GOT3 (cell line): ENCODE measurements at regions not wholly inside any gene's neighbourhood (a gene's known extent, or its start where the extent isn't known, plus 50 kb on each side); places are given as distances from the start of the nearest gene placed in this dataset.

Experiments used
- DNase-seq: peaks from one replicate; lab custom pipeline; 2025; ENCODE audit warnings: mixed read lengths; lab: John Stamatoyannopoulos, UW

DNA sequence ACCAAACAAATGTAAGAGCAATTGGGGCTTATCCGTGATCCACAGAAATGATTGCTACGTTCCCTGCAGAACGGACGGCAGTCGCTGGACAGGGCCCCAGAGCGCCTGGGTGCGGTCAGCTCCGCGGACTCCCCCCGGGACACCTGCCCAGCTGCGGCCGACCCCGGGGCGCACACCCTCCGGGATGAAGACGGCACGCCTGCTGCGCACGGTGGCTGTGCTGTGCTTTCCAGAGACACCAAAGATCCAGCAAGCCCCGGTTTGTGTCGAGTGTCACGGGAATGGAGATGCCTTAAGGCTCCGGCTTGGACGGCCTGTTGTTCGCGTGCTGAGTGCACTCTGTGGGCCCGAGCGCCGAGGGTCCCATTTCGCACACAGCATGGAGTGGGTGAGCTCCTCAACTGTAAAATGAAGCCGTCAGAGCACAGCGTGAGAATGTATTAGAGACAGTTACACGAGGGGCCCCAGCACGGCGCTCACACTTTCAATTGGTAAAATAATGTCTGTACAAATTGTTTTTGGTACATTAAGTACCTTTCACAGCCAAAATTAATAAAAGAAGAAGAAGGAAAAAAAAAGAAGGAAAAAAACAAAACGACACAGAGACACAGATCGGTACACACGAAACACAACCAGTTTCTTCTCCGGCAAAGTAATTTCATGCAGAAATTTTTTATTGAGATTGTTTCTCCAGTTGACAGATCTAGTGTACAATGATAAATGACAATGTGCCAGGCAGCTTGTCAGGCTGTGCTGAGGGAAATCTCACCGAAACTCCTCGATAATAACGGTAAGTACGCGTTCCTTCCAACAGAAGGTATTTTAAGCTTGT, 615.8 kb upstream of the SALL3 start:
- DNase-seq: no peak

DNA sequence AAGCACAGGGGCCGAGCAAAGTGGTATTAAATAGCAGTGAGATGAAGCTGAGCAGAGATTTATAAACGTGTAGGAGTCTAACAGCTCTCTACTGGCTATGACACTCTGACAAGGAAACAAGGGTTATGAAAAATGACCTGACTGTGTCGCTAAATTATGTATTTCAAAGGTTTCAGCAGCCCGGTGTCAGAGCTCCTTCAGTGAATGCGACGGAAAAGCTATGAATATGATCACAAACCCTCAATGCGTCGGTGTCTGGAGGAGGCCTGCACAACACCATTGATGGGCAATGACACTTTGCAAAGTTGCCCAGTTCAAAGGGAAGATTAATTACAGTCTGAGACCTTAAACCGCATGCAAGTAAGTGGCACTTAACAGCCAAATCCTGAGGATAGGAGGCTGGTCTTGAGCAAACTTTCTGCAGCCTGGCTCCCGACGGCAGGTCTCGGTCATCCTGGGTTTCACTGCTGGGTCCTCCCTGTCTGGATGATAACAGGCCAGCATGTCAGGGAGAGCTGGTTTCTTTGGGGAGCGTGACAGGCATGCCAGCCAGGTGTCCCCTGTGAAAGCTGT, 615.1 kb upstream of the SALL3 start:
- DNase-seq: no peak

DNA sequence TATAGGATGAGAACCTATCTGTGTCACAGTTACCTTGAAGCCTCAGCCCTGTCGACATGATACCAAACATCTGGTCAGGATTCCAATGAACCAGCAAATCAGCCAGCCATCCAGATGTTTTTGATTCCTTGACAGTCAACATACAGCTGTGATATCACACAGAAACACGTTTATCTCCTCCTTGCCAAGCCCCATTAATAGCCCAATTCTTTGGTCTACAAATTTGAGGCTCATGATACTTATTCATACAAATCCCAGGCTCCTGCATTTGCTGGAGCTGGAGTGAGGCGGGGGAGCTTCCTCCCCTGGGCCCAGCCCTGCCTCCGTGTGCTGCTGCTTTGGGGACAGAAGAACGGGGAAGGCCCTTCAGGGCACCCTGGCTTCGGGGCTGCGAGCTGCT, 611.6 kb upstream of the SALL3 start:
- DNase-seq: no peak

GRCh38 chr18:78368726-78369125, 610.9 kb upstream of the SALL3 start:
- no peak for DNase-seq

- DNase-seq: no peak
These were observed 603.6 kb upstream of the SALL3 start for GRCh38 chr18:78376046-78376445.

DNA sequence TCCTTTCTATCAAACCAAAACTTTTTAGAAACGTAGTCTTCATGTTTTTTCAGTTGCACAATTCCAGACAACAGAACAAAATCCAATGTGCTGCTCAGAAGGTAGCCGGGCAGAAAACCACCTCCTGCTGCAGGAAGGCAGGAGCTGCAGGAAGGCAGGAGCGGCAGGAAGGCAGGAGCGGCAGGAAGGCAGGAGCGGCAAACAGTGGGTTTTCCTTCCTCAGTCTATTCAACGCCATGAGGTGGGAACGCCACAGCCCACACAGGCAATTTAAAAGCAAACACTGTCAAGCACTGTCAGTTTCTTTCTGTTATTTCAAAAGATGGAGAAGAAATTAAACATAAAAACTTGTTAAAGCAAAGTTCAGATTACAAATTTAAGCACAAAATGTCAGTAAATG, 601.2 kb upstream of the SALL3 start:
- DNase-seq: no peak

GRCh38 chr18:78378983-78379382, 600.6 kb upstream of the SALL3 start:
- DNase-seq: no peak

DNA sequence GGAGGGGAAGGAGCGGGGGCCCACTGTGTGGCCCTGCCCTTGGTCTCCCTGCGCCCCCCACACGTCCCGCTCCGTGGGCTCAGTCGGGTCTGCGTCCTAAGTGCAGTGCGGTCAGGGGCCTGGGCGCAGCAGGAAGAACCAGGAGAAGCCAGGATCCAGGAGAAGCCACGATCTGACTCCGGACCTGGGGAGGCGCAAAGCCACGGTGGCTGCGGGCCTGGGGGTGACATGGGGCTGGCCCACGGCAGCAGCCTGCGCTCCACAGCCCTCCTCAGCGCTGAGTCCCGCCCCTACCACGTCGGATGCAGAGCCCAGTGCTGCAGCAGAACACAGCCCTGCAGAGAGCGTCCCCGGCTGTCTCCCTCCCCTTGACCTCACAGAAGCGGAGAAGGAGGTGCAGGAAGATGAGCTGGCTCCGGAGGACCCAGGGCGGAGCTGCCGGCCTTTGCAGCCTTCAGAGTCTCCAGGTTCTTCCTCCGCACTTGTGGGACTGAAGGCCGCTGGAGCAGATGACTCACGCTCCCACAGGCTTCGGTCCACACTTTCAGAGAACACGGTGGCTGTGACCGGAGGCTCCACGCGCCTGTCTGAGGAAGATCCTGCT, 589.2 kb upstream of the SALL3 start:
- DNase-seq: no peak

GRCh38 chr18:78390952-78391348, 588.7 kb upstream of the SALL3 start:
- no peak for DNase-seq

DNA sequence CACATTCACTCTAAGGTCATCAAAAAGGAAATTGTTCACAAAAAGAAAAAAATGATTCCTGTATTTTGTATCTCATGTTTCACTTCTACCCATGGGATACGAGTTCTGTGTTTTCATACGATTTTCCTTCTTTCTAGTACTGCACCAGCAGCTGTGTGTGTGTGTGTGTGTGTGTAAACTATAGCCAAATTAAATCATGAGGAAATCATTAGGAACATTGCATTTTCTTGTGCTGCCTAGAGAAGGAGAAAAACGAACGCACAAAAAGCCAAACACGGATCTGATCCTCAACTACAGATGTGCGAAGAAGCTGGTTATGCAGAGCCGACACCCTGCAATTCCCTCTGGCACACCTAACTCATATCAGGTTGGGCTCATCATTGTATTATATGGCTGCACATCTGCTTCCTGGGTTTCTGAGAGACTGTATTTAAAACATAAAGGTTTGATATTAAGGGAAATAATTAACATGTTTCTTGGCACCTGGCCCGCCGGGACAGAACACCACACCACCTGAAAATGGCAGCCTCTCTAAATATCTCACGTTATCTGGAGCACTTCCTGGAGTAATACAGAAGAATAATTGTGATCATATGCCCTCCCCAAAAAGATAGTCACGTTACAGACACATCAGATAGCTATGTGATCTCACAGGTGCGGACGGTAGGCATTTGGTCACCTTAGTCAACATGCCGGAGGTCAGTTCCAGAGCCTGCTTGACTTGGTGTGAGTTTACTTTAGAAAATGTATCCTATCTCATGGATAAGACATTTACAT, 586.3 kb upstream of the SALL3 start:
- DNase-seq: no peak

GRCh38 chr18:78396077-78396476, 583.5 kb upstream of the SALL3 start:
- DNase-seq: no peak

DNA sequence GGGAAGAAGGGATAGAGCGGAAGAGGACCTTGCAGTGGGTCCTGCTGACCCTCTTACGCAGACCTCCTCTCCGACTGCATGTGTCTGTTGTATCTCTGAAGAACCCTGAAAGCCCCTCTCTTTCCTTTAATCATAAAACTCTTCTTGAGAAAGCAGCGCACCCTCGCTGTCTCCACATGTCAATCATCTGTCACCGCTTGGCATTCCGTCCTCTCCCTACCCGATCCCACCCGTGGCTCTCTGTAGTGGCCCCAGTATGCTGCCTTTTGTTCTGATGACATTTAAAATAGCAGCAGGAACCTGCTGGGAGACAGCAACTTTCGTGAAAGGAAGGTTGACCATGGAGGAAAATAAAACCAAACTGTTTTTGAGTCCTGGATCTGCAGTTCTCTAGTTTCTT, 582.9 kb upstream of the SALL3 start:
- DNase-seq: no peak

GRCh38 chr18:78399992-78400503, 579.6 kb upstream of the SALL3 start:
- DNase-seq: no peak

GRCh38 chr18:78402440-78402839, 577.2 kb upstream of the SALL3 start:
- peak; percentile 0 for DNase-seq

DNA sequence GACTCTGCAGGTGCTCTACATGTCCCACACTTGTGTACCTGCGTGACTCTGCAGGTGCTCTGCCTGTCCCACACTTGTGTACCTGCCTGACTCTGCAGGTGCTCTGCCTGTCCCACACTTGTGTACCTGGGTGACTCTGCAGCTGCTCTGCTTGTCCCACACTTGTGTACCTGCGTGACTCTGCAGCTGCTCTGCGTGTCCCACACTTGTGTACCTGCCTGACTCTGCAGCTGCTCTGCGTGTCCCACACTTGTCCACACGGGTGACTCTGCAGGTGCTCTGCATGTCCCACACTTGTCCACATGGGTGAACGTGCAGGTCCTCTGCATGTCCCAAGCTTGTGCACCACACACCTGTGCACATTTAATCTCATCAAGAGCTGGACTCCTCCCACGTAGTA, 576.7 kb upstream of the SALL3 start:
- DNase-seq: no peak

- DNase-seq: no peak
These were observed 576.2 kb upstream of the SALL3 start for GRCh38 chr18:78403371-78403770.

DNA sequence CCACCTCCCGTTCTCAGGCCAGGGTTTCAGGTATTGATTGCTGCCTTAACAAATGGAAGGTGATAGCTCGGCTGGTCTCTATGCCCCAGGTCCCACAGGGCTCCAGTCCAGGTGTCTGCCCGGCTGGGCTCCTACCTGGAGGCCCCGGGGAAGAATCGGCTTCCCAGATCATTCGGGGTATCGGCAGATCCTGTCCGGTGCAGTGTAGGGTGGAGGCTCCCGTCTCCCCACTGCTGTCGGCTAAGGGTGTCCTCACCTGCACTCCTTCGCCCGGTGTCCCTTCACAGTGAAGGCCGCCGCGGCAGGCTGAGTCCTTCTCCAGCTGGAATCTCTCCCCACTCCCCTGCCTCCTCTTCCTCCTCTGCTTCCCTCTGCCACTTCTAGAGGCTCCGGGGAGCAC, 573.9 kb upstream of the SALL3 start:
- no peak for DNase-seq

DNA sequence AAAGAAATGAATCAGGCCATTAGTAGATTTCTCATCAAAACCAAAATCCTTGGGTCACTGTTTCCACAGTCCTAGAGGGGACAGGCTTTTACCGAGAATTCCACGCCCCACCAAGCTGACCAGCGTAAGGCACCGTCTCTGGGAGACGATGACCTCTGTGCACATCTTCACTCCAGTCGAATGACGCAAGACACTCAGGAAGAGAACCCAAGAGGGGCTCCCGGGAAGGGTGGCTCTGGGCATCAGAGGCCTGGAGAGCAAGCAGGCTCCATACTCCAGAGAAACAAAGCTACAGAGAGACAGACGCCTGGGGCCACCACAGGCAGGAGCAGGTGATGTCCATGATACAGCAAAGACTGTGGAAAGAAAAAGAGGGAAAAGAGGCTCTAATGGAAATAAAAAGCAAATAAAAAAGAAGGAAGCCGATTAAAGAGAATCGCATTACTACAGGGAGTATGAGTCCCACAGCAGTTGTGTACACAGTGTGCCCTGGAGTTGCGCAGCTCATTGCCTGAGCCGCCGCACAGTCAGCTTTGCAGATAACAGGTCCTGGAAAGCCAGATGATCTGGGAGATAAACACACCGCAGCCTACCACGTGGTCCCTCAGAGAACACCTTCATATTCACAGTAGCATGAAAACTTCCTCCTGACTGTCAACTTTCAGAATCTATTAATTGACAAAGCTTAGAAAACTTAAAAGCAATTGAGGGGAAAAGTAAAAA, 572.7 kb upstream of the SALL3 start:
- DNase-seq: no peak

- DNase-seq: no peak
These were observed 572.2 kb upstream of the SALL3 start for GRCh38 chr18:78407466-78407844.

GRCh38 chr18:78408623-78409022, 571.0 kb upstream of the SALL3 start:
- DNase-seq: no peak

GRCh38 chr18:78410094-78410786, 569.4 kb upstream of the SALL3 start:
- DNase-seq: no peak
